DND-41 (cell line): ENCODE measurements at regions not wholly inside any gene's neighbourhood (a gene's known extent, or its start where the extent isn't known, plus 50 kb on each side); places are given as distances from the start of the nearest gene placed in this dataset.

Experiments used
- ATAC-seq: fragments of 200-7000 bp; cut with Tn5 transposase; 3 replicates; pipeline ENCODE4 v1.9.1; 2021; ENCODE audit warnings: low read depth; ENCODE audit not compliant: insufficient read depth
- DNase-seq: peaks from one replicate; pipeline ENCODE4 v3.0.0-alpha.2; 2020
- H2AFZ ChIP-seq: 2 replicates; pipeline ENCODE4 v1.6.0; 2012; ENCODE audit warnings: low read depth, low read length
- H3K27ac ChIP-seq: 2 replicates; pipeline ENCODE4 v1.5.1; 2012; ENCODE audit warnings: low read length, inconsistent platforms
- H3K27me3 ChIP-seq: fragments of 200-600 bp; sonication (generic); 2 replicates; pipeline ENCODE4 v1.6.0; 2012; ENCODE audit warnings: low read length, mild to moderate bottlenecking, inconsistent platforms; ENCODE audit not compliant: insufficient read depth, poor library complexity
- H3K36me3 ChIP-seq: 2 replicates; pipeline ENCODE4 v1.5.1; 2012; ENCODE audit warnings: low read length, inconsistent platforms; ENCODE audit not compliant: insufficient read depth
- H3K4me1 ChIP-seq: 2 replicates; pipeline ENCODE4 v1.5.1; 2012; ENCODE audit warnings: mild to moderate bottlenecking, low read length; ENCODE audit not compliant: insufficient read depth
- H3K4me2 ChIP-seq: 2 replicates; pipeline ENCODE4 v1.6.0; 2012; ENCODE audit warnings: mild to moderate bottlenecking, moderate library complexity, low read length, inconsistent platforms; ENCODE audit not compliant: insufficient read depth
- H3K4me3 ChIP-seq, 2 experiments: fragments of 200-600 bp in 1 of 2; shearing (Covaris generic) in 1 of 2; 2 replicates each; pipeline ENCODE4 v1.5.1; 2012 to 2016; ENCODE audit warnings: inconsistent platforms in 2 of 2, low read length in 2 of 2, mild to moderate bottlenecking in 2 of 2, low read depth in 1 of 2, moderate library complexity in 1 of 2
- H3K79me2 ChIP-seq: 2 replicates; pipeline ENCODE4 v1.6.0; 2012; ENCODE audit warnings: low read length, inconsistent platforms; ENCODE audit not compliant: insufficient read depth
- H3K9ac ChIP-seq: 2 replicates; pipeline ENCODE4 v1.6.0; 2012; ENCODE audit warnings: low read depth, mild to moderate bottlenecking, inconsistent platforms, low read length, moderate library complexity
- H3K9me3 ChIP-seq: 2 replicates; pipeline ENCODE4 v1.5.1; 2012; ENCODE audit warnings: low read length, moderate library complexity, mild to moderate bottlenecking, inconsistent platforms; ENCODE audit not compliant: insufficient read depth, severe bottlenecking
- H4K20me1 ChIP-seq: 2 replicates; pipeline ENCODE4 v1.6.0; 2012; ENCODE audit warnings: low read length; ENCODE audit not compliant: insufficient read depth
- EZH2 ChIP-seq: IDR thresholded peaks from 3 replicates; pipeline ENCODE4 v1.6.1; 2012; ENCODE audit warnings: borderline replicate concordance, low read depth, mild to moderate bottlenecking, moderate library complexity, low read length, inconsistent platforms; ENCODE audit not compliant: severe bottlenecking
- TF ChIP-seq, protein P1 (sequence below): IDR thresholded peaks from 2 replicates; pipeline ENCODE4 v1.5.1; 2012; ENCODE audit warnings: borderline replicate concordance, low read length, moderate library complexity, mild to moderate bottlenecking; ENCODE audit not compliant: poor library complexity, severe bottlenecking; ENCODE audit errors: extremely low read depth

GRCh38 chr5:45081082-45081481 is 272.3 kb downstream of the MRPS30 start:
- no peak overlapping the region for H2AFZ ChIP-seq
- ATAC-seq: no peak

GRCh38 chr5:45089870-45090269 is 281.1 kb downstream of the MRPS30 start:
- H4K20me1 ChIP-seq: no peaks in the 10 kb centered on the region
- no peaks in the 10 kb centered on the region for H3K4me1 ChIP-seq
- H3K79me2 ChIP-seq: no peaks in the 10 kb centered on the region
- no peak for ATAC-seq
- no peaks in the 10 kb centered on the region for H3K36me3 ChIP-seq
- H3K4me3 ChIP-seq: no peak overlapping the region
- H3K4me2 ChIP-seq: no peak overlapping the region
- TF ChIP-seq, protein P1, sequence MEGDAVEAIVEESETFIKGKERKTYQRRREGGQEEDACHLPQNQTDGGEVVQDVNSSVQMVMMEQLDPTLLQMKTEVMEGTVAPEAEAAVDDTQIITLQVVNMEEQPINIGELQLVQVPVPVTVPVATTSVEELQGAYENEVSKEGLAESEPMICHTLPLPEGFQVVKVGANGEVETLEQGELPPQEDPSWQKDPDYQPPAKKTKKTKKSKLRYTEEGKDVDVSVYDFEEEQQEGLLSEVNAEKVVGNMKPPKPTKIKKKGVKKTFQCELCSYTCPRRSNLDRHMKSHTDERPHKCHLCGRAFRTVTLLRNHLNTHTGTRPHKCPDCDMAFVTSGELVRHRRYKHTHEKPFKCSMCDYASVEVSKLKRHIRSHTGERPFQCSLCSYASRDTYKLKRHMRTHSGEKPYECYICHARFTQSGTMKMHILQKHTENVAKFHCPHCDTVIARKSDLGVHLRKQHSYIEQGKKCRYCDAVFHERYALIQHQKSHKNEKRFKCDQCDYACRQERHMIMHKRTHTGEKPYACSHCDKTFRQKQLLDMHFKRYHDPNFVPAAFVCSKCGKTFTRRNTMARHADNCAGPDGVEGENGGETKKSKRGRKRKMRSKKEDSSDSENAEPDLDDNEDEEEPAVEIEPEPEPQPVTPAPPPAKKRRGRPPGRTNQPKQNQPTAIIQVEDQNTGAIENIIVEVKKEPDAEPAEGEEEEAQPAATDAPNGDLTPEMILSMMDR: no peak
- no peak for TF ChIP-seq EZH2
- H3K9me3 ChIP-seq: no peaks in the 10 kb centered on the region
- no peak overlapping the region for H3K27ac ChIP-seq
- DNase-seq: no peak
- no peak overlapping the region for H2AFZ ChIP-seq
- no peak overlapping the region for H3K9ac ChIP-seq
- H3K27me3 ChIP-seq: no peaks in the 10 kb centered on the region

More at GRCh38 chr5:45081082-45081481, 272.3 kb downstream of the MRPS30 start:
- Histone ChIP-seq H3K4me1 (no peaks in the 10 kb centered on the region), H3K27me3 (no peaks in the 10 kb centered on the region), H4K20me1 (no peaks in the 10 kb centered on the region), H3K36me3 (no peaks in the 10 kb centered on the region), H3K4me2 (no peak overlapping the region), H3K4me3 (no peak overlapping the region), H3K9me3 (no peaks in the 10 kb centered on the region), H3K9ac (no peak overlapping the region), H3K79me2 (no peaks in the 10 kb centered on the region), H3K27ac (no peak overlapping the region)
- no peak for TF ChIP-seq EZH2
- TF ChIP-seq, protein P1: no peak
- no peak for DNase-seq

GRCh38 chr5:45093377-45093776 is 284.6 kb downstream of the MRPS30 start:
- TF ChIP-seq, protein P1: no peak
- no peak for TF ChIP-seq EZH2
- H3K4me1 ChIP-seq: no peaks in the 10 kb centered on the region
- no peaks in the 10 kb centered on the region for H3K36me3 ChIP-seq
- no peak overlapping the region for H3K27ac ChIP-seq
- no peak for DNase-seq
- H3K9me3 ChIP-seq: no peaks in the 10 kb centered on the region
- ATAC-seq: no peak
- no peak overlapping the region for H3K4me3 ChIP-seq
- H3K4me2 ChIP-seq: no peak overlapping the region
- no peak overlapping the region for H3K9ac ChIP-seq
- no peak overlapping the region for H2AFZ ChIP-seq
- H3K27me3 ChIP-seq: no peaks in the 10 kb centered on the region
- H4K20me1 ChIP-seq: no peaks in the 10 kb centered on the region
- no peaks in the 10 kb centered on the region for H3K79me2 ChIP-seq

DNA sequence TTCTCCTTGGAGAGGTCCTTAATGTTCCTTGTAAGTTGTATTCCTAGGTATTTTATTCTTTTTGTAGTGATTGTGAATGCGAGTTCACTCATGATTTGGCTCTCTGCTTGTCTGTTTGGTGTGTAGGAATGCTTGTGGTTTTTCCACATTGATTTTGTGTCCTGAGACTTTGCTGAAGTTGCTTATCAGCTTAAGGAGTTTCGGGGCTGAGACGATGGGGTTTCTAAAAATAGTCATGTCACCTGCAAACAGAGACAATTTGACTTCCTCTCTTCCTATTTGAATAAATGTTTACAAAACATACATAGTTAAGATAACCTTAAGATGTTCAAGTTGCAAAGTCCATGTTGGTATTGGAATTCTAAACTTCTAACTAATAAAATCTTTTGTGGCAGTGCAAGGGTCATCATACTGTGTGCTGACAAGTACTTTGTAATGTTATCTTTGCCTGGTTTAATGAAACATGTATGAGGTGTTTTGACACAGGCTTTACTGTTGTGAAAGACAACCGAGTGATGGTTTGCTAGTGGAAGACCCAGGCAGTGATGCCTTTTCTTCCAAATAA is 286.2 kb downstream of the MRPS30 start:
- no peaks in the 10 kb centered on the region for H4K20me1 ChIP-seq
- ATAC-seq (no peak), DNase-seq (no peak)
- H3K4me1 ChIP-seq: no peaks in the 10 kb centered on the region
- no peak overlapping the region for H3K4me2 ChIP-seq
- H3K36me3 ChIP-seq: no peaks in the 10 kb centered on the region
- no peaks in the 10 kb centered on the region for H3K79me2 ChIP-seq
- no peak overlapping the region for H3K4me3 ChIP-seq
- H3K9ac ChIP-seq: no peak overlapping the region
- H3K27ac ChIP-seq: no peak overlapping the region
- H3K27me3 ChIP-seq: no peaks in the 10 kb centered on the region
- no peak overlapping the region for H2AFZ ChIP-seq
- no peaks in the 10 kb centered on the region for H3K9me3 ChIP-seq
- no peak for TF ChIP-seq EZH2
- TF ChIP-seq, protein P1: no peak
